ENCODE measurements at regions not wholly inside any gene's neighbourhood (a gene's known extent, or its start where the extent isn't known, plus 50 kb on each side); places are given as distances from the start of the nearest gene placed in this dataset.

GRCh38 chr5:92912283-92912682 lies 668.7 kb downstream of the NR2F1-AS1 start:
- Mint-ChIP-seq H3K4me3 (no peak overlapping the region), H3K4me1 (peaks cover 46% of the 10 kb centered on the region), H3K27ac (no peak overlapping the region), H3K27me3 (ENCODE audit: insufficient read depth, low read depth, poor library complexity) (peaks cover 3% of the 10 kb centered on the region), H3K36me3 (ENCODE audit: low read depth) (no peaks in the 10 kb centered on the region), H3K9me3 (no peaks in the 10 kb centered on the region)
- Histone ChIP-seq H3K36me3 (ENCODE audit: insufficient read depth) (no peaks in the 10 kb centered on the region), H3K4me3 (no peak overlapping the region), H3K4me1 (ENCODE audit: insufficient read depth) (peaks cover 35% of the 10 kb centered on the region), H3F3A (replicated peaks; ENCODE audit: low read depth) (no peaks in the 10 kb centered on the region), H2AFZ (no peak overlapping the region), H3K4me2 (0 out of 2 replicates have a peak overlapping the region, but pooled peaks have one; percentile 50), H3K9me2 (ENCODE audit: insufficient read depth) (no peaks in the 10 kb centered on the region), H3K27me3 (ENCODE audit: insufficient read depth) (no peaks in the 10 kb centered on the region), H3K79me2 (replicated peaks; ENCODE audit: insufficient read depth) (no peaks in the 10 kb centered on the region), H3K27ac (ENCODE audit: low read depth) (no peak overlapping the region), H4K20me1 (replicated peaks; ENCODE audit: insufficient read depth) (no peaks in the 10 kb centered on the region)
- no peak for ATAC-seq
- TF ChIP-seq REST (IDR thresholded peaks at IDR 0.05; ENCODE audit: unreplicated experiment) (no peak), ETS1 (IDR thresholded peaks at IDR 0.05) (no peak), EZH2 (IDR thresholded peaks at IDR 0.05; ENCODE audit: low read depth, unreplicated experiment) (no peak), ZNF114 (CRISPR knock-in tag; IDR thresholded peaks at IDR 0.05) (no peak), NANOG (IDR thresholded peaks at IDR 0.05; ENCODE audit: borderline replicate concordance) (no peak), ZNF331 (CRISPR knock-in tag; IDR thresholded peaks at IDR 0.05; ENCODE audit: low read depth) (no peak), STAT1 (IDR thresholded peaks at IDR 0.05; ENCODE audit: unreplicated experiment) (no peak), ZNF462 (CRISPR knock-in tag; IDR thresholded peaks at IDR 0.05) (no peak), POLR2AphosphoS5 (IDR thresholded peaks at IDR 0.05; ENCODE audit: low read depth) (no peak), CTCF (conservative IDR thresholded peaks at IDR 0.05; ENCODE audit: low read depth in 2 of 2) (no peak), JUNB (IDR thresholded peaks at IDR 0.05; ENCODE audit: unreplicated experiment) (no peak), EZH2phosphoT487 (IDR thresholded peaks at IDR 0.05; ENCODE audit: unreplicated experiment) (no peak), CREB1 (CRISPR knock-in tag; IDR thresholded peaks at IDR 0.05; ENCODE audit: low read depth) (no peak)
- DNase-seq (ENCODE audit: low spot score): peak; percentile 19

Data from GM23338 (cell line).